Spleen (tissue), 11 donors: ENCODE measurements at regions not wholly inside any gene's neighbourhood (a gene's known extent, or its start where the extent isn't known, plus 50 kb on each side); places are given as distances from the start of the nearest gene placed in this dataset.
"Not testable (repeated sequence)": the region's sequence is repeated elsewhere in the genome, so short reads cannot be mapped to it uniquely, and the experiment has no call there.

ENCODE experiments used
- DNase-seq: peaks from one replicate; pipeline ENCODE4 v3.0.0-alpha.2; 2020
- H3K27ac ChIP-seq, 8 donors: fragments of 200-600 bp; sonication (generic) in 7 of 8; 1 replicate in 4 of 8; 2 replicates in 4 of 8; pipeline versions ENCODE4 v1.5.0 to v1.8.0; 2016 to 2021; ENCODE audit warnings: inconsistent platforms in 4 of 8, mild to moderate bottlenecking in 4 of 8, moderate library complexity in 1 of 8
- H3K27me3 ChIP-seq, 7 donors: fragments of 200-600 bp; sonication (generic) in 6 of 7; replicated peaks in 1 of 7; 1 replicate in 4 of 7; 2 replicates in 3 of 7; pipeline versions ENCODE4 v1.5.0 to v1.8.0; 2016 to 2021; ENCODE audit warnings: inconsistent platforms in 3 of 7, mild to moderate bottlenecking in 1 of 7
- H3K36me3 ChIP-seq, 6 donors: fragments of 200-600 bp; sonication (generic) in 5 of 6; 1 replicate in 4 of 6; 2 replicates in 2 of 6; pipeline versions ENCODE4 v1.5.0 to v1.8.0; 2016 to 2021; ENCODE audit warnings: inconsistent platforms in 2 of 6
- H3K4me1 ChIP-seq, 6 donors: fragments of 200-600 bp; sonication (generic) in 5 of 6; 1 replicate in 3 of 6; 2 replicates in 3 of 6; pipeline versions ENCODE4 v1.5.0 to v1.8.0; 2016 to 2021; ENCODE audit warnings: inconsistent platforms in 3 of 6
- H3K4me3 ChIP-seq, 8 donors: fragments of 200-600 bp; sonication (generic) in 7 of 8; 1 replicate in 4 of 8; 2 replicates in 4 of 8; pipeline versions ENCODE4 v1.5.0 to v1.8.0; 2016 to 2021; ENCODE audit warnings: inconsistent platforms in 4 of 8, mild to moderate bottlenecking in 4 of 8, moderate library complexity in 2 of 8
- H3K9me3 ChIP-seq, 8 donors: fragments of 200-600 bp; sonication (generic) in 7 of 8; 1 replicate in 4 of 8; 2 replicates in 4 of 8; pipeline versions ENCODE4 v1.5.0 to v1.8.0; 2016 to 2021; ENCODE audit warnings: inconsistent platforms in 4 of 8
- POLR2A ChIP-seq, 3 donors: fragments of 450-650 bp; IDR thresholded peaks; one replicate each; pipeline ENCODE4 v1.5.1; 2017; ENCODE audit warnings: antibody characterized with exemption in 3 of 3, mild to moderate bottlenecking in 1 of 3
- POLR2AphosphoS5 ChIP-seq, 3 donors: sonication (generic); formaldehyde crosslinking; IDR thresholded peaks; one replicate each; pipeline ENCODE4 v1.5.1; 2017; ENCODE audit warnings: antibody characterized with exemption in 3 of 3
- WGBS, 5 donors: extraction: QIAGEN DNeasy Blood & Tissue Kit in 3 of 5; methylation state at CpG; one replicate each; pipeline versions ENCODE4 v1.1.5 to v1.1.7; 2013 to 2018; 5-methylcytosine and 5-hydroxymethylcytosine counted together
- intact Hi-C: fragments of 100-400 bp; cut with DNase I; formaldehyde crosslinking; loops from one replicate; pipeline ENCODE4 v1.15.0; 2023; ENCODE audit warnings: low total_unique reads
- TF ChIP-seq, protein P1 (sequence below), 11 experiments: fragments of 200-600 bp in 7 of 11; fragments of 450-650 bp in 4 of 11; sonication (generic) in 4 of 11; IDR thresholded peaks in 8 of 11; conservative IDR thresholded peaks in 3 of 11; 1 replicate in 7 of 11; 2 replicates in 4 of 11; pipeline versions ENCODE4 v1.4.0 to v1.8.0; 2016 to 2021; ENCODE audit warnings: antibody characterized with exemption in 11 of 11, inconsistent platforms in 4 of 11, mild to moderate bottlenecking in 1 of 11
- donor health status: healthy with polysubstance abuse.
- donor health status: DM: no; HTN: no; CAD: no; lungs with moderate emphysema.
- donor health status: DM: no; HTN: no; CAD: no.
- donor health status: Bipolar disorder and iron deficiency.
- donor health status: healthy.
- donor health status: DM: no; HTN: no; CAD: no.
- donor health status: DM: yes; HTN: yes; CAD: no.

GRCh38 chr2:146979746-146980145 lies 865.1 kb upstream of the ACVR2A start:
- Histone ChIP-seq H3K27ac (no peak overlapping the region), H3K4me1 (peaks cover 0 to 6% (median 0%) of the 10 kb centered on the region in 6 donors), H3K4me3 (no peak overlapping the region), H3K9me3 (peaks cover 0 to 13% (median 8%) of the 10 kb centered on the region in 8 donors), H3K36me3 (no peaks in the 10 kb centered on the region), H3K27me3 (no peaks in the 10 kb centered on the region)
- TF ChIP-seq POLR2AphosphoS5 (IDR thresholded peaks at IDR 0.05) = no peak
- TF ChIP-seq, protein P1, sequence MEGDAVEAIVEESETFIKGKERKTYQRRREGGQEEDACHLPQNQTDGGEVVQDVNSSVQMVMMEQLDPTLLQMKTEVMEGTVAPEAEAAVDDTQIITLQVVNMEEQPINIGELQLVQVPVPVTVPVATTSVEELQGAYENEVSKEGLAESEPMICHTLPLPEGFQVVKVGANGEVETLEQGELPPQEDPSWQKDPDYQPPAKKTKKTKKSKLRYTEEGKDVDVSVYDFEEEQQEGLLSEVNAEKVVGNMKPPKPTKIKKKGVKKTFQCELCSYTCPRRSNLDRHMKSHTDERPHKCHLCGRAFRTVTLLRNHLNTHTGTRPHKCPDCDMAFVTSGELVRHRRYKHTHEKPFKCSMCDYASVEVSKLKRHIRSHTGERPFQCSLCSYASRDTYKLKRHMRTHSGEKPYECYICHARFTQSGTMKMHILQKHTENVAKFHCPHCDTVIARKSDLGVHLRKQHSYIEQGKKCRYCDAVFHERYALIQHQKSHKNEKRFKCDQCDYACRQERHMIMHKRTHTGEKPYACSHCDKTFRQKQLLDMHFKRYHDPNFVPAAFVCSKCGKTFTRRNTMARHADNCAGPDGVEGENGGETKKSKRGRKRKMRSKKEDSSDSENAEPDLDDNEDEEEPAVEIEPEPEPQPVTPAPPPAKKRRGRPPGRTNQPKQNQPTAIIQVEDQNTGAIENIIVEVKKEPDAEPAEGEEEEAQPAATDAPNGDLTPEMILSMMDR (IDR thresholded peaks at IDR 0.05 in 8 of 11, conservative IDR thresholded peaks at IDR 0.05 in 3 of 11) = no peak
- no peak for TF ChIP-seq POLR2A (IDR thresholded peaks at IDR 0.05)
- intact Hi-C loops = no loop called here
- no peak for DNase-seq

DNA sequence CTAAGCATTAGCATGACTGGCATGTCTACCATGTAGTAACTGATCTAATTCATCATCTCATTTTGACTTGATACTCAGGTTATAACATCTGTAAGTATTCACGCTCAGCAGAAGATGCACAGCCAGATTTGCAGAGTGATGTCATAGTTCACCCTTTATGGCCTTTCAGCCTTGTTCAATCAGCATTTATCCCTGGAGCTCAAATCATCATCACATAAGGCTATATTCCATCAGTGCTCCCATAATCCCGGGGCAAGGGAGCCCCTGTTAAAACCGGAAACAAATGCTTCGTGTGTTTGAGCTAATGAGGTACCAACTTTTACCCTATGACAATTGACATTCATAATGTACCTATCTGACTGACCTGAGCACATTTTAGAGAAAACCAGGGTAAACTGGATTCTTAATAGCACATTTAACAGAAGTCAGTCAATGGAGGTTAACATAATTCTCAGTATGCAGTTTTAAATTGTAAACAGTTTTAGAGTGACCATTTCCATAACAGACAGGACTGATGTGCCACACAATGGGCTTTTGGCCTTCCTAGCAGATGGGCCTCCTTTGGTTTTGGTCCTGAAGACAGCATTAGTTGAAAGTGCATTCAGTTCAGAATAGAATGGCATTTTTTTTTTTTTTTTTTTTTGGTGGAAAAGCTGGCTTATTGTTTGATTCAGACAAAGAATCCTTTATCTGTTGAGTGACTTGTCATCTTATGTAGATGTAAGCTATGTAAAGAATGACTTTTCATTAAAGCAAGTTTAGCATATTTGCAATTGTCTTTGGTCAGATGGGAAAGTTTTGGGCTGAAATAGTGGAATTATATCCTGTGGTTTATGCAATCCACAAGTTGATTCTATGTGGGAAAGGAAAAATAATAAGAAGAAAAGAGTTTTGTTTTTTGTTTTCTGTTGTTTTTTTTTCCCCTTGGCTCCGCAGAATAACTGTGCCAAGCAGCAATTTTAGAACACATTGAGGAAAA lies 866.0 kb upstream of the ACVR2A start:
- TF ChIP-seq POLR2A (IDR thresholded peaks at IDR 0.05) (no peak), POLR2AphosphoS5 (IDR thresholded peaks at IDR 0.05) (no peak)
- TF ChIP-seq, protein P1 (IDR thresholded peaks at IDR 0.05 in 8 of 11, conservative IDR thresholded peaks at IDR 0.05 in 3 of 11) = no peak
- Histone ChIP-seq H3K27ac (no peak overlapping the region), H3K4me3 (no peak overlapping the region), H3K9me3 (peaks cover 0 to 13% (median 8%) of the 10 kb centered on the region in 8 donors), H3K36me3 (no peaks in the 10 kb centered on the region), H3K27me3 (no peaks in the 10 kb centered on the region), H3K4me1 (peaks cover 0 to 2% (median 0%) of the 10 kb centered on the region in 6 donors)
- intact Hi-C loops = no loop called here
- WGBS, 5 donors = 86 to 96% (median 88%) methylated on average over 5 of the region's 5 CpGs
- no peak for DNase-seq

- intact Hi-C loops = not testable (repeated sequence)
Observed at GRCh38 chr2:146970981-146971380, 873.8 kb upstream of the ACVR2A start.

GRCh38 chr2:146969703-146970102 lies 875.1 kb upstream of the ACVR2A start:
- H3K4me1 ChIP-seq, H3K36me3 ChIP-seq, H3K4me3 ChIP-seq, DNase-seq, H3K27ac ChIP-seq, H3K27me3 ChIP-seq, intact Hi-C loops: not testable (repeated sequence)
- 79 to 91% (median 84%) methylated on average over 3 of the region's 3 CpGs for WGBS, 5 donors
- peaks cover 0 to 26% (median 19%) of the 10 kb centered on the region in 8 donors for H3K9me3 ChIP-seq

More at GRCh38 chr2:146970981-146971380, 873.8 kb upstream of the ACVR2A start:
- H3K27me3 ChIP-seq, H3K27ac ChIP-seq, DNase-seq, H3K4me3 ChIP-seq, H3K4me1 ChIP-seq, H3K36me3 ChIP-seq: not testable (repeated sequence)
- peaks cover 0 to 26% (median 19%) of the 10 kb centered on the region in 8 donors for H3K9me3 ChIP-seq
- whole genome bisulfite sequencing, 5 donors = 84 to 88% (median 86%) methylated on average over 4 of the region's 4 CpGs

DNA sequence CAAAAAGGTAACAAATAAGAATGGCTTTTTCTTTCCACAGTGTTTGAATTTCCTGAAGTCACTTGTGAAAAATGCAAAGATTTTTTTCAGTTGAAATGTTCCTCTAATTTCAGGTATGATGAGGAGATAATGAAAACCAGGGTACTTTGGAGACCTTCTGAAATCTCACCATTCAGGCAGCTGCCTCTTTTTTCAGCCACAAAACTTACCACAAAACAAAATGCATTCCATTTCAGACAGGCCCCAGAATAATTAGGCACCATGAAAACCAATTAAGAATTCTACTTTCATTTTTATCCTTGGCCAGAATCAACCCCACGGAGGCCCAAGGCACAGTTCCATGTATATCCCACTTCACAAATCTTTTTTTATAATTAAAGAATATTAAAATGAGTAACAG lies 880.3 kb upstream of the ACVR2A start:
- Histone ChIP-seq H3K4me1 (no peaks in the 10 kb centered on the region), H3K4me3 (no peak overlapping the region), H3K27me3 (no peaks in the 10 kb centered on the region), H3K36me3 (no peaks in the 10 kb centered on the region), H3K9me3 (peaks cover 0 to 11% (median 7%) of the 10 kb centered on the region in 8 donors), H3K27ac (no peak overlapping the region)
- DNase-seq = no peak
- no peak for TF ChIP-seq POLR2A (IDR thresholded peaks at IDR 0.05)
- 74 to 83% (median 78%) methylated on average over 1 of the region's 1 CpG for WGBS, 5 donors
- intact Hi-C loops = no loop called here
